ENCODE measurements at regions not wholly inside any gene's neighbourhood (a gene's known extent, or its start where the extent isn't known, plus 50 kb on each side); places are given as distances from the start of the nearest gene placed in this dataset.

- TF ChIP-seq POLR2AphosphoS5 (IDR thresholded peaks at IDR 0.05; ENCODE audit: insufficient read depth in 1 of 2, low read depth in 1 of 2) (no peak), CTCF (IDR thresholded peaks at IDR 0.05) (no peak), POLR2A (IDR thresholded peaks at IDR 0.05) (no peak)
- Histone ChIP-seq H3K9me3 (no peaks in the 10 kb centered on the region), H3K27me3 (no peaks in the 10 kb centered on the region), H3K36me3 (no peaks in the 10 kb centered on the region), H3K4me3 (no peak overlapping the region), H3K4me1 (no peaks in the 10 kb centered on the region), H3K27ac (no peak overlapping the region)
- DNase-seq (ENCODE audit: extremely low spot score in 2 of 2): no peak
- intact Hi-C loops (cut with DNase I): no loop called here
Observed at GRCh38 chr1:67522793-67523192, 92.6 kb upstream of the SERBP1 start.

GRCh38 chr1:67524143-67525052 is 94.2 kb upstream of the SERBP1 start:
- Histone ChIP-seq H3K4me1 (no peaks in the 10 kb centered on the region), H3K4me3 (no peak overlapping the region), H3K27ac (no peak overlapping the region), H3K27me3 (no peaks in the 10 kb centered on the region), H3K36me3 (no peaks in the 10 kb centered on the region), H3K9me3 (no peaks in the 10 kb centered on the region)
- TF ChIP-seq POLR2A (IDR thresholded peaks at IDR 0.05) (no peak), CTCF (IDR thresholded peaks at IDR 0.05) (no peak), POLR2AphosphoS5 (IDR thresholded peaks at IDR 0.05; ENCODE audit: insufficient read depth in 1 of 2, low read depth in 1 of 2) (no peak)
- intact Hi-C loops (cut with DNase I): no loop called here
- DNase-seq (ENCODE audit: extremely low spot score in 2 of 2): no peak

- Histone ChIP-seq H3K36me3 (no peaks in the 10 kb centered on the region), H3K4me1 (no peaks in the 10 kb centered on the region), H3K9me3 (no peaks in the 10 kb centered on the region), H3K27ac (no peak overlapping the region), H3K27me3 (no peaks in the 10 kb centered on the region), H3K4me3 (no peak overlapping the region)
- DNase-seq (ENCODE audit: extremely low spot score in 2 of 2): no peak
- TF ChIP-seq POLR2AphosphoS5 (IDR thresholded peaks at IDR 0.05; ENCODE audit: insufficient read depth in 1 of 2, low read depth in 1 of 2) (no peak), POLR2A (IDR thresholded peaks at IDR 0.05) (no peak), CTCF (IDR thresholded peaks at IDR 0.05) (no peak)
- intact Hi-C loops (cut with DNase I): no loop called here
Observed at GRCh38 chr1:67525053-67525760, 95.0 kb upstream of the SERBP1 start.

GRCh38 chr1:67528141-67528540 is 97.9 kb upstream of the SERBP1 start:
- no peak for DNase-seq (ENCODE audit: extremely low spot score in 2 of 2)
- intact Hi-C loops (cut with DNase I): no loop called here

More at GRCh38 chr1:67528141-67528540, 97.9 kb upstream of the SERBP1 start:
- Histone ChIP-seq H3K4me3 (no peak overlapping the region), H3K27me3 (no peaks in the 10 kb centered on the region), H3K9me3 (no peaks in the 10 kb centered on the region), H3K27ac (no peak overlapping the region), H3K4me1 (no peaks in the 10 kb centered on the region), H3K36me3 (no peaks in the 10 kb centered on the region)
- TF ChIP-seq CTCF (IDR thresholded peaks at IDR 0.05) (no peak), POLR2AphosphoS5 (IDR thresholded peaks at IDR 0.05; ENCODE audit: insufficient read depth in 1 of 2, low read depth in 1 of 2) (no peak), POLR2A (IDR thresholded peaks at IDR 0.05) (no peak)
